ENCODE measurements at regions not wholly inside any gene's neighbourhood (a gene's known extent, or its start where the extent isn't known, plus 50 kb on each side); places are given as distances from the start of the nearest gene placed in this dataset.
"Not testable (repeated sequence)": the region's sequence is repeated elsewhere in the genome, so short reads cannot be mapped to it uniquely, and the experiment has no call there.

DNA sequence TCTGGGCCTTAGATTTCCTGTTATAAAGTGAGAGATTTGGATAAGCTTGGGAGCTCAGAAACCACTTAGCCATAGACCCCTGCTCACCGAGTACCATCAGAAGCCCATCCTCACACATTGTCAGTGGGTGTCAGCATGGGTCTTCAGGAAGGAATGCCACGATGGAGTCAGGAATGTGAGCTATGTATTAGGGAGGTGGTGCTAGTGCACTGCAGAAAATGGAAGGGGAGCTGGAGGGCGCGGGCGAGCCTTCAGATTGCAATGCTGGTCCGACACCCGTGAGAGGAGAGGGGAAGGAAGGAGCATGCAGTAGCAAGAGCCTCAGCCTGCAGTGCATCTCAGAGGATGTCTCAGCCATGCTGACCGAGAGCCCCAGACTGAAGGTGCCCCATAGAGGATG, 294.5 kb downstream of the FOXL1 start:
- DNase-seq: no peak

- DNase-seq: no peak
These were observed 295.8 kb downstream of the FOXL1 start for GRCh38 chr16:86874141-86874540.

GRCh38 chr16:86876499-86876898, 298.1 kb downstream of the FOXL1 start:
- no peak for DNase-seq

DNA sequence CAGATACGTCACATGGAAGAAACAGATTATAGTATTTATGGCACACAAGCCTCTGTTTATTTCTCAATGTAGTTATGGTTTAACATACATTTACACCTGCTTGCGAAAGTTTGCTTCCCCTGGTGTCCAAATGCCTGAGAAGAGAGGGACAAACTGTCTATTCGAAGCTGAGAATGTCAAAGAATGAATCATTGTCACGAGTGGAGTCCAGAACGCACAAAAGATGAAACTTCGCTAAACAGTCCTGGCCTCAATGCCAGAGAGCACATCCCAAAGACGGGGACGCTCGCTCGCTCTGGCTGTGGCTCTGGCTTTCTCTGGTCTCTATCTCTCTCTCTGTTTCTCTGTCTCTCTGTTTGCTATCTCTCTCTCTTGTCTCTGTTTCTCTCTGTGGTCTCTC, 298.8 kb downstream of the FOXL1 start:
- DNase-seq: no peak

DNA sequence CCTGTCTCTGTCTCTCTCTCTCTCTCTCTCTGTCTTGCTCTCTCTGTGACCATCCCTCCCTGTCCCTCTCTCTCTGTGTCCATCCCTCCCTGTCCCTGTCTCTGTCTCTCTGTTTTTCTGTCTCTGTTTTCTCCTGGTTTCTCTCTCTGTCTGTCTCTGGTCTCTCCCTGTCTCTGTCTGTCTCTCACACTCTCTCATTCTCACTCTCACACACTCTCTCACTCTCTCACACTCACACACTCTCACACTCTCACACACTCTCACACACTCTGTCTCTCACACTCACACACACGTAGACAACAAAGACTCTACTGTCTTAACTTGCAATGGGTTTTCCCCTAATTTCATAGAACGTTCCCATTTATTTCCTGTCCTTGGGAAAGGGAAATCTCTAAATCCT, 299.5 kb downstream of the FOXL1 start:
- DNase-seq: no peak

DNA sequence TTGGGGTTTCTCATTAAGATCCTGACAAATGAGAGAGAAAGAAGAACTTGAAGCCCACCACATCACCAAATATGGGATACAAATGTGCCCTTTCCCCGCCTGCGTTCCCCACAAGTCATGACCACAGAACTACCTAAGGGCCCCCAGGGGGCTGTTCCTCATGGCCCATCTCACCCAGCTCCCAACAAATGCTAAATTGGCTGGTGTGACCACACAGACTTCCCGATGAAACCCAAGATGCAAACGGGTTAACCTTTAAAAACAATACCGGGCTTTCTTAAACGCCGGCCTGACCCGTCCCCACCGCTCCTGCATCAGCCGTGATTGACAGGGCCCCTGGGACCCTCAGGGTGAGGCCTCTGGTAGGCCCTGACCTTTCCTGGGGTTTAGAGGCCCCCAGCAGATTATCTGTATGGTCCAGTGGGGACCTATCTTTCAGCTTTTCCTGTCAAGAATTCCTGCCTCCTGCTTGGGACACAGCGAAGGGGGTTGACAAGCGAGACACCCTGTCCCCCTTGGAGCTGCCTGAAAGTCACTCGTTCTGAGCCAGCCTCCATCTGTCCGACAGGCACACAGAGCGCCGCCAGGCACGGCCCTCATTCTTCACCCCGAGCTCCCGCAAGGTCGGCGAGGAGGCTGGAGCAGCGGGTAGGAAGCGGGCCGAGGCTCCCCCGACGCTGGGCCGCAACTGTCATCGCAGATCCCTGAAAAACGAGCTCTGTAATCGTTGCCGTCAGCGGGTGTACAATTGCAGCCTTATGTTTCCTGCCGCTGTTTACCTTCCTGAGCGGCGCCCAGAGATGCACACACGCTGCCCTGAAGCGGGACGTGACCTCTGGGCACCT, 300.1 kb downstream of the FOXL1 start:
- DNase-seq: no peak

DNA sequence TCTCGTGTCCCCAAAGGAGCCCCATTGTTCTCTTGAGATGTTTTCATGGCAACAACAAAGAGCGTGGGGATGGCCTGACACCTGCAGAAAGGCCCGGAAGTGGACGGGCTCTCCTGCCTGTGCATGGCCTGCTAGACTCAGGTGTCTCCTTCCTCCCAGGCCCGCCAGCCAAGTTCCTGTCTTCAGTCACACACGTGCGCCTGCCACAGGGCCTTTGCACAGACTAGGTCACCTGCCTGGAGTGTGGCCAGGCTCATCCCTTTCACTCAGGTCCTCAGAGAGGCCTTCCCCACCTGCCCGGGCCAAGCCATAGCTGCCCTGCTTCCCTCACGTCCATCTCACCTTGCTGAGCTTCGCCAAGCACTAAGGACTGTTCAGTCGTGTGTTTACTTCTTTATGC, 300.9 kb downstream of the FOXL1 start:
- DNase-seq: no peak

- no peak for DNase-seq
These were observed 302.2 kb downstream of the FOXL1 start for GRCh38 chr16:86880316-86881117.

DNA sequence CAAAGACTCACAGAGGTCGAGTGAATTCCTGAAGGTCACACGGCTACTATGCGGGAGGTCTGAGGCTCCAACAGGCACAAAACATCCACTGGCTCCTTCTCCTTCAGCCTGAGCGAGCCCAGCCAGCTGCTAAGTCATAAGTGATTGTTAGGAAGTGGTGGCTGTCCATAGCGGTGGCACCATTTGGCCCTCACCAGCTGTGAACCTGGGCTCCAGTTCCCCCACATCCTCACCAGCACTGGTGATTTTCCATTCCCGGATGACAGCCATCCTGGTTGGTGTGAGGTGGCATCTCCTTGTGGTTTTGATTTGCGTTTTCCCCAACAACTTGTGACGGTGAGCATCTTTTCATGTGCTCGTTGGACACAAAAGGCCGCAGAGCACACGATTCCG, 302.8 kb downstream of the FOXL1 start:
- no peak for DNase-seq

GRCh38 chr16:86881861-86882273, 303.5 kb downstream of the FOXL1 start:
- no peak for DNase-seq

DNA sequence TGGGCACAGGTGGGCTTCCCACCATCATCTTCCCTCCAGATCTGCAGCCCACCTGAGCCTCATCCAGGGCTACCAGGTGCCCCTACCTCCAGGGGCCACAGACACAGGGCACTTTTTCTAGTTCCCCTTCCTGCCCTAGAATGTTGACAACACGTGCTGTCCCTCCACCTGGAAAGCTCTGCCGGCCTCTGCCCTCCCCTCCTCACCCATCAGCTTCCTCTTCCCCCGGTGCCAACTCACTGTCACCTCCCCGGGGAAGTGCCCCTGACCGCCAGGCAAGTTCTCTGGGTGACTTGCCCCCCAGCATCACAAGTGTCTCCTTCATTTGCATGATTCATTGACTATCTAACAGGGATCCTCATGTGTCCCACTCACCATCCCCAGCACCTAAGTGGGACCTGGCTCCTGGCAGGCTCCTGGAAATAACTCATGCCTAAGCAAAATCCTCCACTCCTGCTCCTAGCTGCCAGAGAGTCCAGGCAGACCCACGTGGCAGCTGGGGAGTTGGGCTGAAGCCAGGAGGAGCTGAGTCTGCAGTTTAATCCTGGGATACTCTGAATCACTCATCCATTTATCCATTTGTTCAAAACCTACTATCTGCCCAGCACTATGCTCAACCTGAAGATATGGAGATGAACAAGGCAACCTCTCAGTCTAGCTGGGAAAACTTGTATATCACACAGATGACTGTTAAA, 304.4 kb downstream of the FOXL1 start:
- no peak for DNase-seq

GRCh38 chr16:86883583-86884389, 305.4 kb downstream of the FOXL1 start:
- no peak for DNase-seq

DNA sequence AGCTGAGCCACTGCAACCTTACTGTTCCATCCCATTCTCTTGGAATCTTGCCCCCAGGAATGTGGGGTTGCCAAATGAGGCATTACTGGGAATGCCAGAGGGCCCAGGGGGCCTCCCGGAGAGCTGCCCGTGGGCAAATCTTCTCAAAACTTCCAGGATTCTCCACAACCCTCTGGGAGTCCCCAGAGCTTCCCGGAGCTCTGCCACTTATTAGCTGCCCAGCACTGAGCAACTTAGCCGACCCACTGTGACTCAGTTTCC, 306.0 kb downstream of the FOXL1 start:
- no peak for DNase-seq

- DNase-seq: no peak
These were observed 306.8 kb downstream of the FOXL1 start for GRCh38 chr16:86885139-86885538.

DNA sequence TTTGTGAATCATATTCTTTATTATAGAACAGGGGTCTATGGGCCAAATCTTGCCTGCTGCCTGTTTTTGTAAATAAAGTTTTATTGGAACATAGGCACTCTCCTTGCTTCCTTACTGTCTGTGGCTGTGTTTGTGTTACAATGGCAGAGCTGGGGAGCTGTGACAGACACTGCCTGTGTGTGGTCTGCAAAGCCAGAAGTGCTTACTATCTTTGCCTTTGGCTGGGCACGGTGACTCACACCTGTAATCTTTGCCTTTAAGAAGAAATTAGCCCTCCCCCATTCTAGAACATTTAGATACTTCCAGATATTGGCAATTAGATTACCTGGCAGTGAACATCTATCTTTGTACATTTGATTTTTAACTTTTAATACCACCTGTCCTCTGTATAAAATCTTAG, 308.3 kb downstream of the FOXL1 start:
- DNase-seq: no peak

GRCh38 chr16:86887416-86887815, 309.1 kb downstream of the FOXL1 start:
- no peak for DNase-seq

GRCh38 chr16:86888231-86889053, 310.1 kb downstream of the FOXL1 start:
- no peak for DNase-seq

- DNase-seq: not testable (repeated sequence)
These were observed 310.7 kb downstream of the FOXL1 start for GRCh38 chr16:86889054-86889366.

GRCh38 chr16:86889974-86890373, 311.6 kb downstream of the FOXL1 start:
- DNase-seq: no peak

- DNase-seq: no peak
These were observed 312.8 kb downstream of the FOXL1 start for GRCh38 chr16:86891121-86891520.

DNA sequence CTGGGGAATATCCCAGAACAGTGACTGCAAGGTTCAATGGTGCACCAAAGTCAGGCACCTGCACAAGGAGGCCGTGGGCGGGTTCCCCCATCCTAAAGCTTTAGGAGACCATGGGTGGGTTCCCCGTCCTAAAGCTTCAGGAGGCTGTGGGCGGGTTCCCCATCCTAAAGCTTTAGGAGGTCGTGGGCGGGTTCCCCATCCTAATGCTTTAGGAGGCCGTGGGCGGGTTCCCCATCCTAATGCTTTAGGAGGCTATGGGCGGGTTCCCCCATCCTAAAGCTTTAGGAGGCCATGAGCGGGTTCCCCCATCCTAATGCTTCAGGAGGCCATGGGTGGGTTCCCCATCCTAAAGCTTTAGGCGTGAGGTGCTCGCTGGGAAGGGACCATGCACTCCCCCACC, 313.3 kb downstream of the FOXL1 start:
- no peak for DNase-seq

GRCh38 chr16:86892509-86892908, 314.2 kb downstream of the FOXL1 start:
- no peak for DNase-seq
